HepG2 (cell line): ENCODE measurements at regions not wholly inside any gene's neighbourhood (a gene's known extent, or its start where the extent isn't known, plus 50 kb on each side); places are given as distances from the start of the nearest gene placed in this dataset.

Experiments
- ATAC-seq: fragments of 200-7000 bp; cut with Tn5 transposase; 3 replicates; pipeline ENCODE4 v1.9.1; 2020; ENCODE audit warnings: mild to moderate bottlenecking, moderate library complexity
- BruUV-seq: library from RNA; stranded (reverse); fragments of 400-500 nt; replicated peaks from 2 replicates; lab custom pipeline; 2021; lab: Mats Ljungman, UMichigan
- CTCF ChIA-PET: fragments of 300-600 bp; formaldehyde crosslinking; extraction: SDS; loops from one replicate; lab custom pipeline; 2021; ENCODE audit warnings: low total read pairs, inconsistent platforms, low intra/inter-chr PET ratio; lab: Yijun Ruan, JAX
- POLR2A ChIA-PET: fragments of 350-600 bp; sonication (Branson Sonifier 250); formaldehyde crosslinking; loops from one replicate; lab custom pipeline; 2020; ENCODE audit warnings: antibody characterized with exemption, inconsistent platforms; lab: Yijun Ruan, JAX
- DNase-seq: peaks from one replicate; pipeline ENCODE4 v3.0.0-alpha.2; 2015; ENCODE audit warnings: low spot score
- FAIRE-seq: peaks from 3 replicates; lab custom pipeline; 2011; peaks lifted over from hg19 to GRCh38; lab: Jason Lieb, UNC
- H2AFZ ChIP-seq: one replicate; pipeline ENCODE4 v1.6.1; 2011; ENCODE audit warnings: low read length, inconsistent platforms
- H3K27ac ChIP-seq: fragments of 300-600 bp; 3 replicates; pipeline ENCODE4 v1.8.0; 2011; ENCODE audit warnings: mixed run types, mild to moderate bottlenecking, mixed read lengths, low read length, inconsistent platforms; ENCODE audit not compliant: insufficient read depth; ENCODE audit errors: extremely low read length
- H3K27me3 ChIP-seq, 2 experiments: fragments of 200-600 bp in 1 of 2; 2 replicates in 1 of 2; 3 replicates in 1 of 2; pipeline versions ENCODE4 v1.6.0 to v1.8.0; 2011; ENCODE audit warnings: low read length in 2 of 2, mild to moderate bottlenecking in 2 of 2, moderate library complexity in 2 of 2, inconsistent platforms in 1 of 2; ENCODE audit not compliant: insufficient read depth in 2 of 2, control insufficient read depth in 1 of 2
- H3K36me3 ChIP-seq, 2 experiments: fragments of 200-600 bp in 1 of 2; replicated peaks in 1 of 2; 2 replicates in 1 of 2; 3 replicates in 1 of 2; pipeline versions ENCODE4 v1.5.1 to v1.8.0; 2011; ENCODE audit warnings: low read length in 2 of 2, inconsistent platforms in 1 of 2; ENCODE audit not compliant: insufficient read depth in 2 of 2, control insufficient read depth in 1 of 2
- H3K4me1 ChIP-seq: 2 replicates; pipeline ENCODE4 v1.5.1; 2012; ENCODE audit warnings: low read length, inconsistent platforms; ENCODE audit not compliant: insufficient read depth
- H3K4me2 ChIP-seq: 2 replicates; pipeline ENCODE4 v1.6.0; 2011; ENCODE audit warnings: low read depth, low read length, inconsistent platforms
- H3K4me3 ChIP-seq, 3 experiments: fragments of 200-600 bp in 1 of 3; sonication (generic), shearing (Covaris generic) in 1 of 3; replicated peaks in 1 of 3; 2 replicates each; pipeline ENCODE4 v1.5.1; 2011 to 2016; ENCODE audit warnings: low read length in 3 of 3, inconsistent platforms in 2 of 3, low read depth in 2 of 3, mild to moderate bottlenecking in 2 of 3, control low read depth in 1 of 3, mixed read lengths in 1 of 3; ENCODE audit not compliant: insufficient read depth in 1 of 3
- H3K79me2 ChIP-seq: one replicate; pipeline ENCODE4 v1.6.1; 2011; ENCODE audit warnings: low read length, inconsistent platforms; ENCODE audit not compliant: insufficient read depth
- H3K9ac ChIP-seq: 2 replicates; pipeline ENCODE4 v1.6.0; 2011; ENCODE audit warnings: mild to moderate bottlenecking, low read depth, low read length, inconsistent platforms; ENCODE audit not compliant: insufficient read depth
- H3K9me3 ChIP-seq: 2 replicates; pipeline ENCODE4 v1.5.1; 2012; ENCODE audit warnings: mild to moderate bottlenecking, low read length
- H4K20me1 ChIP-seq: 2 replicates; pipeline ENCODE4 v1.6.0; 2011; ENCODE audit warnings: inconsistent platforms, mild to moderate bottlenecking, low read length, moderate library complexity; ENCODE audit not compliant: insufficient read depth
- ARHGAP35 ChIP-seq: sonication (generic); formaldehyde crosslinking; IDR thresholded peaks from 2 replicates; pipeline ENCODE4 v1.9.0; 2022; ENCODE audit warnings: mild to moderate bottlenecking, inconsistent platforms, moderate library complexity, missing genetic modification reagents, borderline replicate concordance
- ISL2 ChIP-seq: sonication (generic); formaldehyde crosslinking; IDR thresholded peaks from 2 replicates; pipeline ENCODE4 v1.5.0; 2020; ENCODE audit warnings: missing genetic modification reagents
- NFIC ChIP-seq: IDR thresholded peaks from 2 replicates; pipeline ENCODE4 v1.6.1; 2012; ENCODE audit warnings: mild to moderate bottlenecking, low read length, inconsistent platforms
- PAX8 ChIP-seq: sonication (generic); formaldehyde crosslinking; IDR thresholded peaks from 2 replicates; pipeline ENCODE4 v1.8.0; 2022; ENCODE audit warnings: mild to moderate bottlenecking, missing genetic modification reagents, borderline replicate concordance
- PTBP1 ChIP-seq: fragments of 200-400 bp; formaldehyde crosslinking; IDR thresholded peaks from 2 replicates; pipeline ENCODE4 v1.6.1; 2018; ENCODE audit warnings: low read length, low read depth; ENCODE audit not compliant: poor library complexity, severe bottlenecking
- SMYD3 ChIP-seq: sonication (generic); formaldehyde crosslinking; IDR thresholded peaks from 2 replicates; pipeline ENCODE4 v1.8.1; 2023; ENCODE audit warnings: mild to moderate bottlenecking, missing genetic modification reagents
- ZNF883 ChIP-seq: sonication (generic); formaldehyde crosslinking; IDR thresholded peaks from 2 replicates; pipeline ENCODE4 v1.5.1; 2020; ENCODE audit warnings: mild to moderate bottlenecking, missing genetic modification reagents; ENCODE audit errors: not compliant biosample characterization
- WGBS: methylation state at CpG from one replicate; pipeline ENCODE4 v1.1.6; 2017; ENCODE audit warnings: low lambda C conversion rate; 5-methylcytosine and 5-hydroxymethylcytosine counted together
- in situ Hi-C: cut with HindIII; loops from 2 replicates; pipeline ENCODE4 v1.10.0; 2017; ENCODE audit warnings: low pct_unique_long_range_greater_than_20kb; ENCODE audit not compliant: extremely low pct_ligation_motif_present
- intact Hi-C: fragments of 100-400 bp; cut with micrococcal nuclease; formaldehyde crosslinking; loops from one replicate; pipeline ENCODE4 v1.10.0; 2022; ENCODE audit not compliant: unreplicated experiment
- TF ChIP-seq, protein P1 (sequence below): sonication (generic); formaldehyde crosslinking; IDR thresholded peaks from 2 replicates; pipeline ENCODE4 v1.5.0; 2020; ENCODE audit warnings: missing genetic modification reagents
- TF ChIP-seq, protein P2 (sequence below): sonication (generic); formaldehyde crosslinking; IDR thresholded peaks from 2 replicates; pipeline ENCODE4 v1.4.0; 2020; ENCODE audit warnings: missing genetic modification reagents
- TF ChIP-seq, protein P3 (sequence below): sonication (generic); formaldehyde crosslinking; IDR thresholded peaks from 2 replicates; pipeline ENCODE4 v1.9.0; 2021; ENCODE audit warnings: mild to moderate bottlenecking, missing genetic modification reagents

GRCh38 chr20:24052599-24053275, 64.2 kb upstream of the GGTLC1 start:
- no peaks in the 10 kb centered on the region for H3K9me3 ChIP-seq
- H3K4me1 ChIP-seq = no peaks in the 10 kb centered on the region
- no peak overlapping the region for H3K4me3 ChIP-seq
- H3K36me3 ChIP-seq = no peaks in the 10 kb centered on the region
- FAIRE-seq (no peak), DNase-seq (no peak), ATAC-seq (no peak)
- in situ Hi-C loops (no loop called here), intact Hi-C loops (no loop called here)
- H3K9ac ChIP-seq = no peak overlapping the region
- no peaks in the 10 kb centered on the region for H3K79me2 ChIP-seq
- no TSS peak for BruUV-seq
- TF ChIP-seq ARHGAP35 (CRISPR knock-in tag) (no peak), PTBP1 (no peak), SMYD3 (CRISPR knock-in tag) (no peak), ZNF883 (CRISPR knock-in tag) (no peak), NFIC (no peak), PAX8 (CRISPR knock-in tag) (no peak), ISL2 (CRISPR knock-in tag) (no peak)
- TF ChIP-seq, protein P1, sequence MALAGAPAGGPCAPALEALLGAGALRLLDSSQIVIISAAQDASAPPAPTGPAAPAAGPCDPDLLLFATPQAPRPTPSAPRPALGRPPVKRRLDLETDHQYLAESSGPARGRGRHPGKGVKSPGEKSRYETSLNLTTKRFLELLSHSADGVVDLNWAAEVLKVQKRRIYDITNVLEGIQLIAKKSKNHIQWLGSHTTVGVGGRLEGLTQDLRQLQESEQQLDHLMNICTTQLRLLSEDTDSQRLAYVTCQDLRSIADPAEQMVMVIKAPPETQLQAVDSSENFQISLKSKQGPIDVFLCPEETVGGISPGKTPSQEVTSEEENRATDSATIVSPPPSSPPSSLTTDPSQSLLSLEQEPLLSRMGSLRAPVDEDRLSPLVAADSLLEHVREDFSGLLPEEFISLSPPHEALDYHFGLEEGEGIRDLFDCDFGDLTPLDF (CRISPR knock-in tag) = no peak
- TF ChIP-seq, protein P2, sequence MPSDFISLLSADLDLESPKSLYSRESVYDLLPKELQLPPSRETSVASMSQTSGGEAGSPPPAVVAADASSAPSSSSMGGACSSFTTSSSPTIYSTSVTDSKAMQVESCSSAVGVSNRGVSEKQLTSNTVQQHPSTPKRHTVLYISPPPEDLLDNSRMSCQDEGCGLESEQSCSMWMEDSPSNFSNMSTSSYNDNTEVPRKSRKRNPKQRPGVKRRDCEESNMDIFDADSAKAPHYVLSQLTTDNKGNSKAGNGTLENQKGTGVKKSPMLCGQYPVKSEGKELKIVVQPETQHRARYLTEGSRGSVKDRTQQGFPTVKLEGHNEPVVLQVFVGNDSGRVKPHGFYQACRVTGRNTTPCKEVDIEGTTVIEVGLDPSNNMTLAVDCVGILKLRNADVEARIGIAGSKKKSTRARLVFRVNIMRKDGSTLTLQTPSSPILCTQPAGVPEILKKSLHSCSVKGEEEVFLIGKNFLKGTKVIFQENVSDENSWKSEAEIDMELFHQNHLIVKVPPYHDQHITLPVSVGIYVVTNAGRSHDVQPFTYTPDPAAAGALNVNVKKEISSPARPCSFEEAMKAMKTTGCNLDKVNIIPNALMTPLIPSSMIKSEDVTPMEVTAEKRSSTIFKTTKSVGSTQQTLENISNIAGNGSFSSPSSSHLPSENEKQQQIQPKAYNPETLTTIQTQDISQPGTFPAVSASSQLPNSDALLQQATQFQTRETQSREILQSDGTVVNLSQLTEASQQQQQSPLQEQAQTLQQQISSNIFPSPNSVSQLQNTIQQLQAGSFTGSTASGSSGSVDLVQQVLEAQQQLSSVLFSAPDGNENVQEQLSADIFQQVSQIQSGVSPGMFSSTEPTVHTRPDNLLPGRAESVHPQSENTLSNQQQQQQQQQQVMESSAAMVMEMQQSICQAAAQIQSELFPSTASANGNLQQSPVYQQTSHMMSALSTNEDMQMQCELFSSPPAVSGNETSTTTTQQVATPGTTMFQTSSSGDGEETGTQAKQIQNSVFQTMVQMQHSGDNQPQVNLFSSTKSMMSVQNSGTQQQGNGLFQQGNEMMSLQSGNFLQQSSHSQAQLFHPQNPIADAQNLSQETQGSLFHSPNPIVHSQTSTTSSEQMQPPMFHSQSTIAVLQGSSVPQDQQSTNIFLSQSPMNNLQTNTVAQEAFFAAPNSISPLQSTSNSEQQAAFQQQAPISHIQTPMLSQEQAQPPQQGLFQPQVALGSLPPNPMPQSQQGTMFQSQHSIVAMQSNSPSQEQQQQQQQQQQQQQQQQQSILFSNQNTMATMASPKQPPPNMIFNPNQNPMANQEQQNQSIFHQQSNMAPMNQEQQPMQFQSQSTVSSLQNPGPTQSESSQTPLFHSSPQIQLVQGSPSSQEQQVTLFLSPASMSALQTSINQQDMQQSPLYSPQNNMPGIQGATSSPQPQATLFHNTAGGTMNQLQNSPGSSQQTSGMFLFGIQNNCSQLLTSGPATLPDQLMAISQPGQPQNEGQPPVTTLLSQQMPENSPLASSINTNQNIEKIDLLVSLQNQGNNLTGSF (CRISPR knock-in tag) = no peak
- TF ChIP-seq, protein P3, sequence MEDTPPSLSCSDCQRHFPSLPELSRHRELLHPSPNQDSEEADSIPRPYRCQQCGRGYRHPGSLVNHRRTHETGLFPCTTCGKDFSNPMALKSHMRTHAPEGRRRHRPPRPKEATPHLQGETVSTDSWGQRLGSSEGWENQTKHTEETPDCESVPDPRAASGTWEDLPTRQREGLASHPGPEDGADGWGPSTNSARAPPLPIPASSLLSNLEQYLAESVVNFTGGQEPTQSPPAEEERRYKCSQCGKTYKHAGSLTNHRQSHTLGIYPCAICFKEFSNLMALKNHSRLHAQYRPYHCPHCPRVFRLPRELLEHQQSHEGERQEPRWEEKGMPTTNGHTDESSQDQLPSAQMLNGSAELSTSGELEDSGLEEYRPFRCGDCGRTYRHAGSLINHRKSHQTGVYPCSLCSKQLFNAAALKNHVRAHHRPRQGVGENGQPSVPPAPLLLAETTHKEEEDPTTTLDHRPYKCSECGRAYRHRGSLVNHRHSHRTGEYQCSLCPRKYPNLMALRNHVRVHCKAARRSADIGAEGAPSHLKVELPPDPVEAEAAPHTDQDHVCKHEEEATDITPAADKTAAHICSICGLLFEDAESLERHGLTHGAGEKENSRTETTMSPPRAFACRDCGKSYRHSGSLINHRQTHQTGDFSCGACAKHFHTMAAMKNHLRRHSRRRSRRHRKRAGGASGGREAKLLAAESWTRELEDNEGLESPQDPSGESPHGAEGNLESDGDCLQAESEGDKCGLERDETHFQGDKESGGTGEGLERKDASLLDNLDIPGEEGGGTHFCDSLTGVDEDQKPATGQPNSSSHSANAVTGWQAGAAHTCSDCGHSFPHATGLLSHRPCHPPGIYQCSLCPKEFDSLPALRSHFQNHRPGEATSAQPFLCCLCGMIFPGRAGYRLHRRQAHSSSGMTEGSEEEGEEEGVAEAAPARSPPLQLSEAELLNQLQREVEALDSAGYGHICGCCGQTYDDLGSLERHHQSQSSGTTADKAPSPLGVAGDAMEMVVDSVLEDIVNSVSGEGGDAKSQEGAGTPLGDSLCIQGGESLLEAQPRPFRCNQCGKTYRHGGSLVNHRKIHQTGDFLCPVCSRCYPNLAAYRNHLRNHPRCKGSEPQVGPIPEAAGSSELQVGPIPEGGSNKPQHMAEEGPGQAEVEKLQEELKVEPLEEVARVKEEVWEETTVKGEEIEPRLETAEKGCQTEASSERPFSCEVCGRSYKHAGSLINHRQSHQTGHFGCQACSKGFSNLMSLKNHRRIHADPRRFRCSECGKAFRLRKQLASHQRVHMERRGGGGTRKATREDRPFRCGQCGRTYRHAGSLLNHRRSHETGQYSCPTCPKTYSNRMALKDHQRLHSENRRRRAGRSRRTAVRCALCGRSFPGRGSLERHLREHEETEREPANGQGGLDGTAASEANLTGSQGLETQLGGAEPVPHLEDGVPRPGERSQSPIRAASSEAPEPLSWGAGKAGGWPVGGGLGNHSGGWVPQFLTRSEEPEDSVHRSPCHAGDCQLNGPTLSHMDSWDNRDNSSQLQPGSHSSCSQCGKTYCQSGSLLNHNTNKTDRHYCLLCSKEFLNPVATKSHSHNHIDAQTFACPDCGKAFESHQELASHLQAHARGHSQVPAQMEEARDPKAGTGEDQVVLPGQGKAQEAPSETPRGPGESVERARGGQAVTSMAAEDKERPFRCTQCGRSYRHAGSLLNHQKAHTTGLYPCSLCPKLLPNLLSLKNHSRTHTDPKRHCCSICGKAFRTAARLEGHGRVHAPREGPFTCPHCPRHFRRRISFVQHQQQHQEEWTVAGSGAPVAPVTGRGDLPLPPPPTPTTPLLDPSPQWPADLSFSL (CRISPR knock-in tag) = no peak
- no peak overlapping the region for H2AFZ ChIP-seq
- H3K27me3 ChIP-seq = peaks cover 0 to 5% of the 10 kb centered on the region in 2 experiments; a peak in 1 of 5 replicates
- no peak overlapping the region for H3K4me2 ChIP-seq
- 58% methylated on average over 23 of the region's 23 CpGs for WGBS
- no peak overlapping the region for H3K27ac ChIP-seq
- CTCF ChIA-PET = no interaction called here
- no peaks in the 10 kb centered on the region for H4K20me1 ChIP-seq
- POLR2A ChIA-PET = no interaction called here
